ENCODE measurements at regions not wholly inside any gene's neighbourhood (a gene's known extent, or its start where the extent isn't known, plus 50 kb on each side); places are given as distances from the start of the nearest gene placed in this dataset.

DNA sequence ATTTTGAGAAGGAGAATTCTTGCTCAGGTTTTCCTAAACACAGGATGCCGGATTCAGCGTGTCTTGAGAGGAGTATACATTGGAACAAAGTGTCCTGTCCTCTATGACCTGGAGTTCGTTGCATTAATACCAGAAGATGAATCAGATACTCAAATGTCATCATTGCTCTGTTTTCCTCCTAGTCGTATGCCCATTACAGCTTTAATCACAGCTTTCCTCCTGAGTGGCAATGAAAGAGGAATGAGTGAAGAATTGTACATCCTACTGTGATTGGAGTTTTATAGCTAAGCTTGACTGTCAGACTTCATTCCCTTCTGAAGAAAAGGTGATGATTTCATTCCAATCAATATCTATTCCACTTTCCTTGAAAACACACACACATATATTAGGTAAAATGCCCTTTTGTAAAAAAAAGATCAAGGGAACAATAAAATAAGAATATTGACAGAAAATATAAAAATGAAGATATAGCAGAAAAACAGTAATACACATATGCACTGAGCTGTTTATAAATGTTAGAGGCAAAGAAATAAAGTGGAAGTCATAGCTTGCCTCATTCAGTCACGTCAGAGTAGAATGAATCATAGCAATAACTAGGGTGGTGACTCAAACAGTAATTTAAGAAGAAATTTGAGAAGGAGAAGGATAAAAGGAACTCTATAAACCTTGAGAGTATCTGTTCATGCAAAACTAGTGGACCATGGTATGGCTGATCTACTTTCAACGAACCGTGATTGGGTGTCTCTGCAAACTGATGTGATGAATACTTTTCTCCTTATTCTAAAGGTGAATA lies 501.5 kb downstream of the SUCLA2 start (continued):
- TF ChIP-seq ZNF202 (tag by site-specific recombination; IDR thresholded peaks at IDR 0.05; ENCODE audit: borderline replicate concordance) (no peak), ZSCAN23 (tag by site-specific recombination; IDR thresholded peaks at IDR 0.05) (no peak), ZNF133 (tag by site-specific recombination; IDR thresholded peaks at IDR 0.05) (no peak), ZNF785 (tag by site-specific recombination; IDR thresholded peaks at IDR 0.05) (no peak), ZNF394 (tag by site-specific recombination; IDR thresholded peaks at IDR 0.05; ENCODE audit: borderline replicate concordance) (peak; percentile 81), SETDB1 (IDR thresholded peaks at IDR 0.05; ENCODE audit: insufficient read length, low read length) (no peak), ZNF629 (tag by site-specific recombination; IDR thresholded peaks at IDR 0.05) (peak; percentile 92), ZNF792 (tag by site-specific recombination; IDR thresholded peaks at IDR 0.05) (no peak), ZNF529 (tag by site-specific recombination; IDR thresholded peaks at IDR 0.05; ENCODE audit: insufficient replicate concordance) (no peak), ZNF830 (tag by site-specific recombination; IDR thresholded peaks at IDR 0.05; ENCODE audit: low read depth) (no peak), ZNF560 (tag by site-specific recombination; IDR thresholded peaks at IDR 0.05; ENCODE audit: borderline replicate concordance) (no peak), ZFHX2 (tag by site-specific recombination; conservative IDR thresholded peaks at IDR 0.05) (no peak), ZNF169 (tag by site-specific recombination; IDR thresholded peaks at IDR 0.05) (no peak), KLF8 (tag by site-specific recombination; IDR thresholded peaks at IDR 0.05) (0 out of 2 replicates have a peak, but pooled peaks have one; percentile 24), ZEB2 (tag by site-specific recombination; IDR thresholded peaks at IDR 0.05) (peak; percentile 76), WT1 (tag by site-specific recombination; IDR thresholded peaks at IDR 0.05) (no peak), SP7 (tag by site-specific recombination; IDR thresholded peaks at IDR 0.05) (peak; percentile 56; the same call in 1 of the 2 replicates), ZBTB21 (tag by site-specific recombination; IDR thresholded peaks at IDR 0.05) (peak; percentile 83), ZNF701 (tag by site-specific recombination; IDR thresholded peaks at IDR 0.05) (no peak), ZNF10 (tag by site-specific recombination; IDR thresholded peaks at IDR 0.05) (no peak), ZNF510 (tag by site-specific recombination; IDR thresholded peaks at IDR 0.05; ENCODE audit: insufficient replicate concordance) (no peak), ZNF366 (tag by site-specific recombination; conservative IDR thresholded peaks at IDR 0.05) (peak; percentile 9; the same call in 1 of the 2 replicates), ZNF426 (tag by site-specific recombination; IDR thresholded peaks at IDR 0.05) (no peak), ZNF335 (tag by site-specific recombination; conservative IDR thresholded peaks at IDR 0.05) (no peak), ZNF112 (tag by site-specific recombination; IDR thresholded peaks at IDR 0.05) (no peak), ZNF221 (tag by site-specific recombination; IDR thresholded peaks at IDR 0.05; ENCODE audit: borderline replicate concordance) (no peak), ZNF837 (tag by site-specific recombination; IDR thresholded peaks at IDR 0.05) (no peak), MZF1 (tag by site-specific recombination; IDR thresholded peaks at IDR 0.05; ENCODE audit: borderline replicate concordance) (no peak)
- TF ChIP-seq, protein P1, sequence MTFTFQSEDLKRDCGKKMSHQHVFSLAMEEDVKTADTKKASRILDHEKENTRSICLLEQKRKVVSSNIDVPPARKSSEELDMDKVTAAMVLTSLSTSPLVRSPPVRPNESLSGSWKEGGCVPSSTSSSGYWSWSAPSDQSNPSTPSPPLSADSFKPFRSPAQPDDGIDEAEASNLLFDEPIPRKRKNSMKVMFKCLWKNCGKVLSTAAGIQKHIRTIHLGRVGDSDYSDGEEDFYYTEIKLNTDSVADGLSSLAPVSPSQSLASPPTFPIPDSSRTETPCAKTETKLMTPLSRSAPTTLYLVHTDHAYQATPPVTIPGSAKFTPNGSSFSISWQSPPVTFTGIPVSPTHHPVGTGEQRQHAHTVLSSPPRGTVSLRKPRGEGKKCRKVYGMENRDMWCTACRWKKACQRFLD (tag by site-specific recombination; IDR thresholded peaks at IDR 0.05), result no peak
- TF ChIP-seq, protein P2, sequence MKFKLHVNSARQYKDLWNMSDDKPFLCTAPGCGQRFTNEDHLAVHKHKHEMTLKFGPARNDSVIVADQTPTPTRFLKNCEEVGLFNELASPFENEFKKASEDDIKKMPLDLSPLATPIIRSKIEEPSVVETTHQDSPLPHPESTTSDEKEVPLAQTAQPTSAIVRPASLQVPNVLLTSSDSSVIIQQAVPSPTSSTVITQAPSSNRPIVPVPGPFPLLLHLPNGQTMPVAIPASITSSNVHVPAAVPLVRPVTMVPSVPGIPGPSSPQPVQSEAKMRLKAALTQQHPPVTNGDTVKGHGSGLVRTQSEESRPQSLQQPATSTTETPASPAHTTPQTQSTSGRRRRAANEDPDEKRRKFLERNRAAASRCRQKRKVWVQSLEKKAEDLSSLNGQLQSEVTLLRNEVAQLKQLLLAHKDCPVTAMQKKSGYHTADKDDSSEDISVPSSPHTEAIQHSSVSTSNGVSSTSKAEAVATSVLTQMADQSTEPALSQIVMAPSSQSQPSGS (tag by site-specific recombination; IDR thresholded peaks at IDR 0.05; ENCODE audit: low read depth), result no peak
- TF ChIP-seq, protein P3, sequence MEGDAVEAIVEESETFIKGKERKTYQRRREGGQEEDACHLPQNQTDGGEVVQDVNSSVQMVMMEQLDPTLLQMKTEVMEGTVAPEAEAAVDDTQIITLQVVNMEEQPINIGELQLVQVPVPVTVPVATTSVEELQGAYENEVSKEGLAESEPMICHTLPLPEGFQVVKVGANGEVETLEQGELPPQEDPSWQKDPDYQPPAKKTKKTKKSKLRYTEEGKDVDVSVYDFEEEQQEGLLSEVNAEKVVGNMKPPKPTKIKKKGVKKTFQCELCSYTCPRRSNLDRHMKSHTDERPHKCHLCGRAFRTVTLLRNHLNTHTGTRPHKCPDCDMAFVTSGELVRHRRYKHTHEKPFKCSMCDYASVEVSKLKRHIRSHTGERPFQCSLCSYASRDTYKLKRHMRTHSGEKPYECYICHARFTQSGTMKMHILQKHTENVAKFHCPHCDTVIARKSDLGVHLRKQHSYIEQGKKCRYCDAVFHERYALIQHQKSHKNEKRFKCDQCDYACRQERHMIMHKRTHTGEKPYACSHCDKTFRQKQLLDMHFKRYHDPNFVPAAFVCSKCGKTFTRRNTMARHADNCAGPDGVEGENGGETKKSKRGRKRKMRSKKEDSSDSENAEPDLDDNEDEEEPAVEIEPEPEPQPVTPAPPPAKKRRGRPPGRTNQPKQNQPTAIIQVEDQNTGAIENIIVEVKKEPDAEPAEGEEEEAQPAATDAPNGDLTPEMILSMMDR (tag by site-specific recombination; IDR thresholded peaks at IDR 0.05), result no peak
- TF ChIP-seq, protein P4, sequence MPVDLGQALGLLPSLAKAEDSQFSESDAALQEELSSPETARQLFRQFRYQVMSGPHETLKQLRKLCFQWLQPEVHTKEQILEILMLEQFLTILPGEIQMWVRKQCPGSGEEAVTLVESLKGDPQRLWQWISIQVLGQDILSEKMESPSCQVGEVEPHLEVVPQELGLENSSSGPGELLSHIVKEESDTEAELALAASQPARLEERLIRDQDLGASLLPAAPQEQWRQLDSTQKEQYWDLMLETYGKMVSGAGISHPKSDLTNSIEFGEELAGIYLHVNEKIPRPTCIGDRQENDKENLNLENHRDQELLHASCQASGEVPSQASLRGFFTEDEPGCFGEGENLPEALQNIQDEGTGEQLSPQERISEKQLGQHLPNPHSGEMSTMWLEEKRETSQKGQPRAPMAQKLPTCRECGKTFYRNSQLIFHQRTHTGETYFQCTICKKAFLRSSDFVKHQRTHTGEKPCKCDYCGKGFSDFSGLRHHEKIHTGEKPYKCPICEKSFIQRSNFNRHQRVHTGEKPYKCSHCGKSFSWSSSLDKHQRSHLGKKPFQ (tag by site-specific recombination; IDR thresholded peaks at IDR 0.05), result no peak
- TF ChIP-seq, protein P5, sequence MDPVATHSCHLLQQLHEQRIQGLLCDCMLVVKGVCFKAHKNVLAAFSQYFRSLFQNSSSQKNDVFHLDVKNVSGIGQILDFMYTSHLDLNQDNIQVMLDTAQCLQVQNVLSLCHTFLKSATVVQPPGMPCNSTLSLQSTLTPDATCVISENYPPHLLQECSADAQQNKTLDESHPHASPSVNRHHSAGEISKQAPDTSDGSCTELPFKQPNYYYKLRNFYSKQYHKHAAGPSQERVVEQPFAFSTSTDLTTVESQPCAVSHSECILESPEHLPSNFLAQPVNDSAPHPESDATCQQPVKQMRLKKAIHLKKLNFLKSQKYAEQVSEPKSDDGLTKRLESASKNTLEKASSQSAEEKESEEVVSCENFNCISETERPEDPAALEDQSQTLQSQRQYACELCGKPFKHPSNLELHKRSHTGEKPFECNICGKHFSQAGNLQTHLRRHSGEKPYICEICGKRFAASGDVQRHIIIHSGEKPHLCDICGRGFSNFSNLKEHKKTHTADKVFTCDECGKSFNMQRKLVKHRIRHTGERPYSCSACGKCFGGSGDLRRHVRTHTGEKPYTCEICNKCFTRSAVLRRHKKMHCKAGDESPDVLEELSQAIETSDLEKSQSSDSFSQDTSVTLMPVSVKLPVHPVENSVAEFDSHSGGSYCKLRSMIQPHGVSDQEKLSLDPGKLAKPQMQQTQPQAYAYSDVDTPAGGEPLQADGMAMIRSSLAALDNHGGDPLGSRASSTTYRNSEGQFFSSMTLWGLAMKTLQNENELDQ (tag by site-specific recombination; IDR thresholded peaks at IDR 0.05; ENCODE audit: low read depth), result no peak
